ENCODE measurements at regions not wholly inside any gene's neighbourhood (a gene's known extent, or its start where the extent isn't known, plus 50 kb on each side); places are given as distances from the start of the nearest gene placed in this dataset.

- no peak for DNase-seq (ENCODE audit: low spot score)
Measured at GRCh38 chr22:49582181-49582580, 245.5 kb downstream of the BRD1 start.

GRCh38 chr22:49580024-49580423 lies 247.6 kb downstream of the BRD1 start:
- no CpG with 5 or more reads among the region's 3 CpGs for WGBS, 2 donors (ENCODE audit: extremely low coverage in 2 of 2, insufficient read length in 2 of 2, insufficient replicate concordance in 1 of 2)
- H3K4me3 ChIP-seq (ENCODE audit: low read length in 2 of 2): peak overlapping the region in 1 of 2 donors; percentile 71
- no peaks in the 10 kb centered on the region for H3K79me1 ChIP-seq (ENCODE audit: low read depth, low read length)
- no peak overlapping the region for H2AK5ac ChIP-seq (ENCODE audit: low read depth, low read length)
- H3K27ac ChIP-seq (replicated peaks; ENCODE audit: low read length): no peak overlapping the region
- H3K14ac ChIP-seq (ENCODE audit: low read length): no peak overlapping the region
- no peak overlapping the region for H2BK15ac ChIP-seq (ENCODE audit: low read length)
- no peak for DNase-seq (ENCODE audit: low spot score)
- H3K18ac ChIP-seq (ENCODE audit: low read length): no peak overlapping the region
- no peak overlapping the region for H2AFZ ChIP-seq (ENCODE audit: low read length)
- H2BK12ac ChIP-seq (ENCODE audit: low read length): no peak overlapping the region
- H3K4me1 ChIP-seq (ENCODE audit: control insufficient read depth in 2 of 2, insufficient read depth in 1 of 2, low read depth in 1 of 2, low read length in 2 of 2): peaks cover 0 to 3% of the 10 kb centered on the region in 2 donors
- H3K9me3 ChIP-seq (replicated peaks in 1 of 2; ENCODE audit: control insufficient read depth in 2 of 2, insufficient read depth in 1 of 2, low read depth in 1 of 2, low read length in 2 of 2): peaks cover 8 to 9% of the 10 kb centered on the region in 2 donors
- no peak overlapping the region for H3K4me2 ChIP-seq (ENCODE audit: insufficient read depth, low read length, poor library complexity, severe bottlenecking)
- H2BK5ac ChIP-seq (ENCODE audit: low read length): no peak overlapping the region
- H3K27me3 ChIP-seq (ENCODE audit: control insufficient read depth in 3 of 3, insufficient read depth in 3 of 3, low read depth in 1 of 3, low read length in 3 of 3): peaks cover 0 to 3% (median 0%) of the 10 kb centered on the region in 3 experiments
- no peak overlapping the region for H2BK120ac ChIP-seq (ENCODE audit: low read depth, low read length)
- H4K8ac ChIP-seq (ENCODE audit: low read depth, low read length): no peak overlapping the region
- no peak overlapping the region for H4K91ac ChIP-seq (ENCODE audit: low read depth, low read length, poor library complexity)
- H3K23ac ChIP-seq (ENCODE audit: low read depth, low read length, poor library complexity): no peak overlapping the region
- no peaks in the 10 kb centered on the region for H3K36me3 ChIP-seq (replicated peaks in 1 of 2; ENCODE audit: control insufficient read depth in 2 of 2, insufficient read depth in 2 of 2, low read length in 2 of 2)
- no peak overlapping the region for H3K9ac ChIP-seq (ENCODE audit: low read depth, low read length, poor library complexity)
- no peak overlapping the region for H3K4ac ChIP-seq (ENCODE audit: low read length)

More at GRCh38 chr22:49582181-49582580, 245.5 kb downstream of the BRD1 start:
- Histone ChIP-seq H3K4me2 (ENCODE audit: insufficient read depth, low read length, poor library complexity, severe bottlenecking) (no peak overlapping the region), H3K4ac (ENCODE audit: low read length) (no peak overlapping the region), H4K91ac (ENCODE audit: low read depth, low read length, poor library complexity) (no peak overlapping the region), H3K79me1 (ENCODE audit: low read depth, low read length) (no peaks in the 10 kb centered on the region), H4K8ac (ENCODE audit: low read depth, low read length) (no peak overlapping the region), H3K4me1 (ENCODE audit: control insufficient read depth in 2 of 2, insufficient read depth in 1 of 2, low read depth in 1 of 2, low read length in 2 of 2) (peaks cover 0 to 3% of the 10 kb centered on the region in 2 donors), H2BK120ac (ENCODE audit: low read depth, low read length) (no peak overlapping the region), H3K18ac (ENCODE audit: low read length) (no peak overlapping the region), H2AK5ac (ENCODE audit: low read depth, low read length) (no peak overlapping the region), H3K9me3 (replicated peaks in 1 of 2; ENCODE audit: control insufficient read depth in 2 of 2, insufficient read depth in 1 of 2, low read depth in 1 of 2, low read length in 2 of 2) (peaks cover 8 to 9% of the 10 kb centered on the region in 2 donors), H3K36me3 (replicated peaks in 1 of 2; ENCODE audit: control insufficient read depth in 2 of 2, insufficient read depth in 2 of 2, low read length in 2 of 2) (no peaks in the 10 kb centered on the region), H3K27me3 (ENCODE audit: control insufficient read depth in 3 of 3, insufficient read depth in 3 of 3, low read depth in 1 of 3, low read length in 3 of 3) (peaks cover 0 to 3% (median 0%) of the 10 kb centered on the region in 3 experiments), H3K23ac (ENCODE audit: low read depth, low read length, poor library complexity) (no peak overlapping the region), H3K4me3 (ENCODE audit: low read length in 2 of 2) (no peak overlapping the region), H3K14ac (ENCODE audit: low read length) (no peak overlapping the region), H3K27ac (replicated peaks; ENCODE audit: low read length) (no peak overlapping the region), H2BK5ac (ENCODE audit: low read length) (no peak overlapping the region), H2BK15ac (ENCODE audit: low read length) (no peak overlapping the region), H2BK12ac (ENCODE audit: low read length) (no peak overlapping the region), H2AFZ (ENCODE audit: low read length) (no peak overlapping the region), H3K9ac (ENCODE audit: low read depth, low read length, poor library complexity) (no peak overlapping the region)
- no CpG with 5 or more reads among the region's 4 CpGs for WGBS, 2 donors (ENCODE audit: extremely low coverage in 2 of 2, insufficient read length in 2 of 2, insufficient replicate concordance in 1 of 2)

GRCh38 chr22:49577168-49578060 lies 250.3 kb downstream of the BRD1 start:
- no peak overlapping the region for H4K91ac ChIP-seq (ENCODE audit: low read depth, low read length, poor library complexity)
- no peak for DNase-seq (ENCODE audit: low spot score)
- H3K23ac ChIP-seq (ENCODE audit: low read depth, low read length, poor library complexity): no peak overlapping the region
- no peak overlapping the region for H3K4me3 ChIP-seq (ENCODE audit: low read length in 2 of 2)
- H4K8ac ChIP-seq (ENCODE audit: low read depth, low read length): no peak overlapping the region
- no peak overlapping the region for H3K27ac ChIP-seq (replicated peaks; ENCODE audit: low read length)
- no peak overlapping the region for H2BK120ac ChIP-seq (ENCODE audit: low read depth, low read length)
- no peak overlapping the region for H2BK12ac ChIP-seq (ENCODE audit: low read length)
- no peaks in the 10 kb centered on the region for H3K27me3 ChIP-seq (ENCODE audit: control insufficient read depth in 3 of 3, insufficient read depth in 3 of 3, low read depth in 1 of 3, low read length in 3 of 3)
- H2BK15ac ChIP-seq (ENCODE audit: low read length): no peak overlapping the region
- peaks cover 8 to 9% of the 10 kb centered on the region in 2 donors for H3K9me3 ChIP-seq (replicated peaks in 1 of 2; ENCODE audit: control insufficient read depth in 2 of 2, insufficient read depth in 1 of 2, low read depth in 1 of 2, low read length in 2 of 2)
- no peak overlapping the region for H2BK5ac ChIP-seq (ENCODE audit: low read length)
- H3K9ac ChIP-seq (ENCODE audit: low read depth, low read length, poor library complexity): peak overlapping the region; percentile 9
- H3K36me3 ChIP-seq (replicated peaks in 1 of 2; ENCODE audit: control insufficient read depth in 2 of 2, insufficient read depth in 2 of 2, low read length in 2 of 2): no peaks in the 10 kb centered on the region
- no peak overlapping the region for H2AFZ ChIP-seq (ENCODE audit: low read length)
- no peak overlapping the region for H3K18ac ChIP-seq (ENCODE audit: low read length)
- H3K79me1 ChIP-seq (ENCODE audit: low read depth, low read length): no peaks in the 10 kb centered on the region
- H3K4ac ChIP-seq (ENCODE audit: low read length): no peak overlapping the region
- peaks cover 0 to 3% of the 10 kb centered on the region in 2 donors for H3K4me1 ChIP-seq (ENCODE audit: control insufficient read depth in 2 of 2, insufficient read depth in 1 of 2, low read depth in 1 of 2, low read length in 2 of 2)
- peak overlapping the region; percentile 49 for H2AK5ac ChIP-seq (ENCODE audit: low read depth, low read length)
- peak overlapping the region; percentile 43 for H3K14ac ChIP-seq (ENCODE audit: low read length)
- no peak overlapping the region for H3K4me2 ChIP-seq (ENCODE audit: insufficient read depth, low read length, poor library complexity, severe bottlenecking)
- WGBS, 2 donors (ENCODE audit: extremely low coverage in 2 of 2, insufficient read length in 2 of 2, insufficient replicate concordance in 1 of 2): no CpG with 5 or more reads among the region's 23 CpGs
